ENCODE measurements at regions not wholly inside any gene's neighbourhood (a gene's known extent, or its start where the extent isn't known, plus 50 kb on each side); places are given as distances from the start of the nearest gene placed in this dataset.

DNA sequence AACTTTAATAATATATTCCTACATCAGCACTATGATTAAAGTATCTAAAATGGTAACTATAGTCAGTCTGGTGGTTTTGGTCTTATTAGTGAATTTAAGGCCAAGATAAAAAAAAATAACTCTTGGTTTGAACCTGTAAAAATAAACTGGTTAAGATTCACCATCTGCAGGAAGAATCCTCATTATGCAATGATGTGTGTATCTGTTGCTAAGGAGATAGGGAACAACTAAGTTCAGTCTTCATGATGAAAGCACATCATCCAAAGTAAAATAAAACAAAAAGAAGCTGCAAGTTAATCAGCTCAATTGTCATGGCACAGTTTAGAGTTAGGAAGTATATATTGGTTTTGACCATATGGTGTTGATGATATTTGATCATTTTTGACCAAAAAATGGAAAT lies 466.0 kb downstream of the NYAP2 start:
- H3K27me3 ChIP-seq (ENCODE audit: control insufficient read depth in 1 of 2, insufficient read depth in 2 of 2, low read length in 2 of 2), result no peaks in the 10 kb centered on the region
- FAIRE-seq (no peak), DNase-seq (ENCODE audit: low spot score) (no peak), ATAC-seq (no peak)
- ChIA-PET POLR2A (no interaction called here), CTCF (ENCODE audit: low intra/inter-chr PET ratio, low total read pairs) (no interaction called here)
- H3K4me2 ChIP-seq (ENCODE audit: low read depth, low read length), result no peak overlapping the region
- no peaks in the 10 kb centered on the region for H3K36me3 ChIP-seq (replicated peaks in 1 of 2; ENCODE audit: control insufficient read depth in 1 of 2, insufficient read depth in 2 of 2, low read length in 2 of 2)
- H2AFZ ChIP-seq (ENCODE audit: low read length), result no peak overlapping the region
- H3K4me1 ChIP-seq (ENCODE audit: insufficient read depth, low read length), result no peaks in the 10 kb centered on the region
- H3K27ac ChIP-seq (ENCODE audit: extremely low read length, insufficient read depth, low read length), result no peak overlapping the region
- no peaks in the 10 kb centered on the region for H4K20me1 ChIP-seq (ENCODE audit: insufficient read depth, low read length)
- no peaks in the 10 kb centered on the region for H3K79me2 ChIP-seq (ENCODE audit: insufficient read depth, low read length)
- in situ Hi-C loops (cut with HindIII; ENCODE audit: extremely low pct_ligation_motif_present, low pct_unique_long_range_greater_than_20kb) (no loop called here), intact Hi-C loops (cut with micrococcal nuclease; ENCODE audit: unreplicated experiment) (no loop called here)
- H3K9me3 ChIP-seq (ENCODE audit: low read length), result no peaks in the 10 kb centered on the region
- no peak overlapping the region for H3K9ac ChIP-seq (ENCODE audit: insufficient read depth, low read depth, low read length)
- BruUV-seq (replicated peaks), result no TSS peak
- H3K4me3 ChIP-seq (replicated peaks in 1 of 3; ENCODE audit: insufficient read depth in 1 of 3, low read depth in 2 of 3, low read length in 3 of 3), result no peak overlapping the region
- TF ChIP-seq, protein P1, sequence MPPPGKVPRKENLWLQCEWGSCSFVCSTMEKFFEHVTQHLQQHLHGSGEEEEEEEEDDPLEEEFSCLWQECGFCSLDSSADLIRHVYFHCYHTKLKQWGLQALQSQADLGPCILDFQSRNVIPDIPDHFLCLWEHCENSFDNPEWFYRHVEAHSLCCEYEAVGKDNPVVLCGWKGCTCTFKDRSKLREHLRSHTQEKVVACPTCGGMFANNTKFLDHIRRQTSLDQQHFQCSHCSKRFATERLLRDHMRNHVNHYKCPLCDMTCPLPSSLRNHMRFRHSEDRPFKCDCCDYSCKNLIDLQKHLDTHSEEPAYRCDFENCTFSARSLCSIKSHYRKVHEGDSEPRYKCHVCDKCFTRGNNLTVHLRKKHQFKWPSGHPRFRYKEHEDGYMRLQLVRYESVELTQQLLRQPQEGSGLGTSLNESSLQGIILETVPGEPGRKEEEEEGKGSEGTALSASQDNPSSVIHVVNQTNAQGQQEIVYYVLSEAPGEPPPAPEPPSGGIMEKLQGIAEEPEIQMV (CRISPR knock-in tag; IDR thresholded peaks at IDR 0.05; ENCODE audit: low read depth), result no peak
- TF ChIP-seq ZNF263 (CRISPR knock-in tag; IDR thresholded peaks at IDR 0.05) (no peak), AGO2 (optimal IDR thresholded peaks at IDR 0.05; ENCODE audit: low read depth, low read length) (no peak), TP53 (CRISPR knock-in tag; conservative IDR thresholded peaks at IDR 0.05) (no peak), FOXA3 (CRISPR knock-in tag; IDR thresholded peaks at IDR 0.05) (no peak), HDAC6 (IDR thresholded peaks at IDR 0.05; ENCODE audit: low read depth, low read length) (no peak), CCDC6 (CRISPR knock-in tag; IDR thresholded peaks at IDR 0.05) (no peak), REXO4 (CRISPR knock-in tag; IDR thresholded peaks at IDR 0.05; ENCODE audit: borderline replicate concordance) (no peak), DNMT3B (CRISPR knock-in tag; conservative IDR thresholded peaks at IDR 0.05) (no peak), ZNF33B (CRISPR knock-in tag; IDR thresholded peaks at IDR 0.05) (no peak), SP140L (CRISPR knock-in tag; IDR thresholded peaks at IDR 0.05; ENCODE audit: borderline replicate concordance) (no peak), SATB2 (CRISPR knock-in tag; IDR thresholded peaks at IDR 0.05) (no peak), AKAP8 (CRISPR knock-in tag; IDR thresholded peaks at IDR 0.05) (no peak), ZNF234 (CRISPR knock-in tag; conservative IDR thresholded peaks at IDR 0.05) (no peak), GATAD2A (CRISPR knock-in tag; IDR thresholded peaks at IDR 0.05) (no peak), ZNF598 (CRISPR knock-in tag; IDR thresholded peaks at IDR 0.05; ENCODE audit: borderline replicate concordance) (no peak)
- TF ChIP-seq, protein P2, sequence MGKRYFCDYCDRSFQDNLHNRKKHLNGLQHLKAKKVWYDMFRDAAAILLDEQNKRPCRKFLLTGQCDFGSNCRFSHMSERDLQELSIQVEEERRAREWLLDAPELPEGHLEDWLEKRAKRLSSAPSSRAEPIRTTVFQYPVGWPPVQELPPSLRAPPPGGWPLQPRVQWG (CRISPR knock-in tag; IDR thresholded peaks at IDR 0.05; ENCODE audit: borderline replicate concordance, low read depth), result no peak
- TF ChIP-seq, protein P3, sequence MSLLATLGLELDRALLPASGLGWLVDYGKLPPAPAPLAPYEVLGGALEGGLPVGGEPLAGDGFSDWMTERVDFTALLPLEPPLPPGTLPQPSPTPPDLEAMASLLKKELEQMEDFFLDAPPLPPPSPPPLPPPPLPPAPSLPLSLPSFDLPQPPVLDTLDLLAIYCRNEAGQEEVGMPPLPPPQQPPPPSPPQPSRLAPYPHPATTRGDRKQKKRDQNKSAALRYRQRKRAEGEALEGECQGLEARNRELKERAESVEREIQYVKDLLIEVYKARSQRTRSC (CRISPR knock-in tag; IDR thresholded peaks at IDR 0.05; ENCODE audit: low read depth), result no peak
- TF ChIP-seq, protein P4, sequence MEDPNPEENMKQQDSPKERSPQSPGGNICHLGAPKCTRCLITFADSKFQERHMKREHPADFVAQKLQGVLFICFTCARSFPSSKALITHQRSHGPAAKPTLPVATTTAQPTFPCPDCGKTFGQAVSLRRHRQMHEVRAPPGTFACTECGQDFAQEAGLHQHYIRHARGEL (CRISPR knock-in tag; IDR thresholded peaks at IDR 0.05), result no peak
- TF ChIP-seq, protein P5, sequence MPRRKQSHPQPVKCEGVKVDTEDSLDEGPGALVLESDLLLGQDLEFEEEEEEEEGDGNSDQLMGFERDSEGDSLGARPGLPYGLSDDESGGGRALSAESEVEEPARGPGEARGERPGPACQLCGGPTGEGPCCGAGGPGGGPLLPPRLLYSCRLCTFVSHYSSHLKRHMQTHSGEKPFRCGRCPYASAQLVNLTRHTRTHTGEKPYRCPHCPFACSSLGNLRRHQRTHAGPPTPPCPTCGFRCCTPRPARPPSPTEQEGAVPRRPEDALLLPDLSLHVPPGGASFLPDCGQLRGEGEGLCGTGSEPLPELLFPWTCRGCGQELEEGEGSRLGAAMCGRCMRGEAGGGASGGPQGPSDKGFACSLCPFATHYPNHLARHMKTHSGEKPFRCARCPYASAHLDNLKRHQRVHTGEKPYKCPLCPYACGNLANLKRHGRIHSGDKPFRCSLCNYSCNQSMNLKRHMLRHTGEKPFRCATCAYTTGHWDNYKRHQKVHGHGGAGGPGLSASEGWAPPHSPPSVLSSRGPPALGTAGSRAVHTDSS (CRISPR knock-in tag; conservative IDR thresholded peaks at IDR 0.05), result no peak
